GM19324 (cell line): ENCODE measurements at regions not wholly inside any gene's neighbourhood (a gene's known extent, or its start where the extent isn't known, plus 50 kb on each side); places are given as distances from the start of the nearest gene placed in this dataset.
"Not testable (repeated sequence)": the region's sequence is repeated elsewhere in the genome, so short reads cannot be mapped to it uniquely, and the experiment has no call there.

ENCODE experiments used
- ATAC-seq: cut with Tn5 transposase; IDR thresholded peaks from one replicate; pipeline ENCODE4 v1.9.1; 2021; ENCODE audit warnings: mild to moderate bottlenecking, moderate library complexity; ENCODE audit not compliant: unreplicated experiment, low FRiP score

DNA sequence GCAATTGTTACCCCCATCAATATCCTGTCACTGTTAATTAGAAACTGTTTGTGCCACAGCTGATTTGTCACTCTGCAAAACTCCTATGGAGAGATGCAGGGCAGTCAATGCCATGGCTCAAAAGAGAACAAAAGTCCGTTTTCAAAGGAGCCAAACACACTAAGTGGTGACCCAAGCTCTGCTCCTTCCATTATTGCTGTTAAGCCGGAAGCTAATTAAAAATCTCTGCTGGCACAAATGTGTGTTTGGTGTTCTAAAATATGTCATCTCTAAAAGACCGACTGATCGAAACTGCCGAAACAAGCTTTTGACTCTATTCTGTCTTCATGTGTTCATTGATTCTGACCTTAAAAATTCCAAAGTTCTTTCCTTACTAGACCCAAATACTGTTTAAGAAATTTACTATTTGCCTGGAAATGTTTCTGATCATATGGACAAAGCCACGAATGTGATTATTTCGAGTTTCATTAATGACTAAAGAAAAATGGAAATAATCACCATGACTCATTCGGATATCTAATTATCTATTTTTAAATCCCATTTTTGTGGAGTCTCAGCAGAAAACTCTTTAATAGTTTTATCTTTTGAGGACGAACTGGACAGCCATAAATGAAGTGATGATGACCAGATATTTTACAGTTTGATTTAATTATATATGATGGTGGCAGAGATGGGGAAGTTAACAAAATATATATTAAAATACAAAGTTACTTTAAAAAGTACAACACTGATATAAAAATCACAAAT is 287.6 kb downstream of the SOCS6 start:
- ATAC-seq, result no peak

DNA sequence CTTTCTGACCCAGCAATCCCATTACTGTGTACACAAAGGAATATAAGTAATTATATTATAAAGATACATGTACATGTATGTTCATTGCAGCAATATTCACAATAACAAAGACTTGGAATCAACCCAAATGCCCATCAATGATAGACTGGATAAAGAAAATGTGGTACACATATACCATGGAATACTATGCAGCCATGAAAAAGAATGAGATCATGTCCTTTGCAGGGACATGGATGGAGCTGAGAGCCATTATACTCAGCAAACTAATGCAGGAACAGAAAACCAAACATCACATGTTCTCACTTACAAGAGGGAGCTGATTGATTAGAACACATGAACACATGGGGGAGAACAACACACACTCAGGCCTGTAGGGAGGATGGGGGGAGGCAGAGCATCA is 286.1 kb downstream of the SOCS6 start:
- ATAC-seq, result not testable (repeated sequence)

GRCh38 chr18:70569647-70570046 is 280.8 kb downstream of the SOCS6 start:
- not testable (repeated sequence) for ATAC-seq

DNA sequence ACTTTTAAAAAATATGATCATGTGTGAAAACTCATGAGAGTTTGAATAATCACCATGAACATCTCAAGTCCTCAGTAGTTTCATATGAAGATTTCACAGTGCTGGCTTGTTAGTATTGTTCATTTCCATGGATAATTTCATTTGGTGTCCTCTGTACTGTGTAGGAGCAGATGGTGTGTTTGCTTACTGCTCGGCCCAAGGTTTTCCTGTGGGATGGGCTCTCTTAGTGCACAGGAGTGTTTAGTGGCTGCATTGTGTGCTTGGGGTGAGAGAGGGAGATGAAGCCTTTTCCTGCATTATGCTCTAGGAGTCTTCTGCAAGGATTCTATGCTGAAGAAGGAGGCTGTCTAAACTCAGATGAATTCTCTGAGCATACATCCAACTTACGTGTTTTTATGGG is 270.6 kb downstream of the SOCS6 start:
- ATAC-seq, result no peak

- no peak for ATAC-seq
Observed at GRCh38 chr18:70558371-70558770, 269.5 kb downstream of the SOCS6 start.

DNA sequence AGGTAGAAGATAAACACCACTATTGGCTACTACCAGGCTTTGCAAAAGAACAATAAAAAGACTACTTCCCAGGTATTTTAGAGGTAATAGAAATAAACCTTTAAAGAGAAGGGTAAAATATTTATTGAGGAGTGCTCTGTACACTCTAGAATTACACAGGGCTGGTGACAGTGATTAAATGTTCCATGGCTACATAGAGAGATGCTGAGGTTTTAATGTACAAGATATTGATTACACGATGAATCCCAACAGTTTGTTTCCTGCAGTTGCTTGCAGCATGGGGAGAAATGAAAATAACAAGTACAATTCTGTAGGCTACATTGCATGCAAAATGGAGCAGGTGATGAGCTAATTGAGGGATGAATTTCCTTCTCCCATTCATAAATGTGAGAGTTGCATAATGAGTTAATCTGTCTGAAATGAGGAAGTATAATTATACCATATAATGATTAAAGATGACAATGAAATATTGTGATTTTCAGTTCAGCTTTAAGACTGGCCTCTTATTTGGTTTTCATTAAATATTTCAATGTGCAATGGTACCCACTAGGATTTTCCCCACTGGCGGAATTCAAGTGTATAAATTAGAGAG is 266.1 kb downstream of the SOCS6 start:
- no peak for ATAC-seq

- no peak for ATAC-seq
Observed at GRCh38 chr18:70553936-70554260, 265.1 kb downstream of the SOCS6 start.

DNA sequence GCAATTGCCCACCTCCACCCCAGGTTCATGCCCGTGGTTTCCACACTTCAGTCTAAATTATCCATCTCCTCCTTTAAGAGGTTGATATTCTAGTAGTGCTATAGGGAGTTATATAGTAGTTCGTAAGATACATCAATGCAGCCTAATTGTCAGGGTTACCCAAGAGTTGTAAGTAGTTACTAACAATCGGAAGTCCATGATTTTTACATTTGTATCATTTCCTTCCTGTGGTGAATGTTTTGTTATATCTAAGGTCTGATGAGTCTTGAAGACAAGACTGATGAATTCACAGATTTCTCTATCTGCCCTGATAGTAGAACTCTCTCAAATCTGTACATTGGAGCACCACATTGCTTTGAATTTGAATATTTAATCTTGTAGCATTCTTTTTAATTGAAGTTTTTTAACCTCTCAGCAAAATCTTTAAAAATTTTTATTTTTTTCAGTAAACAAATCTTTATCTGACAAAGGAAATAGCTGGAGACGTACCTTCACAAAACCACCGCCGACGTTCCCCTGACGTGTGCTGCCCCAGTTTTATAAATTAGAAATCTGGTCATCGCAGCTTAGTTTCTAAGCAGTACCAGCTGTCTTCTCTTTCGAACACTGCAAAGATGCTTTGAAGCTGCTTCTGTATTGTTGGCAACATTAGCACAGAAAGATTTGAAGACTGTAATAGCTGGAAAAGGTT is 264.5 kb downstream of the SOCS6 start:
- no peak for ATAC-seq

DNA sequence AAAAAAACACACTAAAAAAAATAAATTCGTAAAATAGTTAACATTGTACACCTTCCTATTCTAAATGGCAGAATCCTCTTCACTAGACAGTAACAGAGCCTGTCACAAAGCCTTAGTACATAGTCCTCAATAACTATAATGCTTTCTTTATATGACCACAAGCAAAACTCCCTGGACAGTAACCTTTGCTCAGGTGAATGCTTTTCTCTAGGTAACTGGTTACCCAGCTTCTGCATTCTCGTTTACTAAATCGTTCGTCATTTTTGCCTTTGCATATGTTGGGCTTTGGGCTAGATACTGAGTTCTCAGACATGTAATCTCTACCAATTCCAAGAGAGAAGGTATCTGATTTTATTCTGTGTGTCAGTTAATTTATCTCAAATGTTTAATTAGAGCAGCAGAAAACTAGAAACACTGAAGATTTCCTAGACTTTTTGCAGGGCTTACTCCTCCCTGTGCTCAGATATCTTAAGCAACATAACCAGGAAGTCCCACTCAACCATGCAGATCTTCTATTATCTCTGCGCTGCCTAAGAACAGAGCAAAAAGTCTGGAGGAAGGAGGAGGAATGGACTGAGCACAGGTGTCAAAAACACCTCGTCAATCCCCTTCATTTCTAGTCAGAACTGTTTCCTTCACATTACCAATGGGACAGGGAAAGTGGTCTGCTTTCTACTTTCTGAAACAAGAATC is 247.7 kb downstream of the SOCS6 start:
- no peak for ATAC-seq

GRCh38 chr18:70535041-70535440 is 246.2 kb downstream of the SOCS6 start:
- ATAC-seq, result no peak

- ATAC-seq, result not testable (repeated sequence)
Observed at GRCh38 chr18:70525322-70525721, 236.5 kb downstream of the SOCS6 start.

GRCh38 chr18:70523792-70524182 is 234.9 kb downstream of the SOCS6 start:
- no peak for ATAC-seq

DNA sequence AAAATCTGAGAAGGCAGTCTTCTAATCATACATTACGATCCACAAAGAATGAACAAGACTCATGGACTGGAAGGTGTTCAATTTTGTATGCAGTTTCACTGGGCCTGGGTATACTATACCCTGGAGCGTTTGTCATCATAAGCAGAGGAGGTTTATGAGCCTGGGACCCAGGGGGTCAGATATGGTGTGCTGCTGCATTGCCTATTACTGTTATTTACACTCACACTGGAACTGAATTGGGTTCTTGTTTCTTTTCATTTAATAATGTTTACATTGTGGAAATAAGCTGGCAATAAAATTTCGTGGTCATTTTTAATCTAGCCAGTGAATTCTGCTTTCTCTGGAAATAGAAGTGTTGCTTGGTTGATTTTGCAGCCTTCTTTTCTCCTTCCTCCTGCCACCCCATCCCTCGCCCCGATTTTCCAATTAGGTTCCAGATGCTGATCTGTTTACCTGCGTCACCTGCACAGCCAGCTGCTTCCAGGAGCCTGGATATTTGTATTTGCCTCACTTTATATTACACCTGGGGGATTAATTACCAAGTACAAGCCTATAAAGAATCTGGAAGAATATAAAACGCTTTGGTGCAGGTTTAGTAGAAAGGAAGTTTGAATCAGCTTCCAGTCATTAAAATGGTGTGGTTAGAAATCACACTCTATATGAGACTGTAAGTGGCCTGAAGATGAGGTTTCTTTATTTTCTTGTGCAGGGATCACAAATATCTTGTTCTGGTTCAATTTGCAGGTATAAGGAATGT is 234.4 kb downstream of the SOCS6 start:
- ATAC-seq, result no peak

DNA sequence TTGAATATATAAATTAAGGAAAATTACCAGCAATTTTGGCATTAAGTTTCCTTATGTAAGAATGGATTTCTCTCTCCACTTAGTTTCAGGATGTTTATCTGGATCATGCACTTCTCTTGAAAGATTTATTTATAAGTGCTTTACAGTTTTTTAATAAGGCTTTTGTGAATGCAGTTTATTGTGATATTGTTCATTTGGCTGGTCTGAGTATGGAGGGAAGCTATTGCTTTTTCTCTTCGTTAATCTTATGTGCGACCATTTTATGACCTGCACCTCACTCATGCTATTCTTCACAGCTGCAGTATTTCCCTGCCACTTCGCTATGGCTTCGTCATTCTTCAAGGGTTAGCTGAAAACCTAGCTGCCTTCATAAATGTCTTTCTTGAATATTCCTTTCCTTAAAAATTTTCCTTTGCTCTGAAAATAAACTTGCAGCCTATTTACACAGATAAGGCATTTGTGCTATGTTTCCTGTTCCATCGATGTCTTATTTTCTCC is 233.4 kb downstream of the SOCS6 start:
- ATAC-seq, result no peak

DNA sequence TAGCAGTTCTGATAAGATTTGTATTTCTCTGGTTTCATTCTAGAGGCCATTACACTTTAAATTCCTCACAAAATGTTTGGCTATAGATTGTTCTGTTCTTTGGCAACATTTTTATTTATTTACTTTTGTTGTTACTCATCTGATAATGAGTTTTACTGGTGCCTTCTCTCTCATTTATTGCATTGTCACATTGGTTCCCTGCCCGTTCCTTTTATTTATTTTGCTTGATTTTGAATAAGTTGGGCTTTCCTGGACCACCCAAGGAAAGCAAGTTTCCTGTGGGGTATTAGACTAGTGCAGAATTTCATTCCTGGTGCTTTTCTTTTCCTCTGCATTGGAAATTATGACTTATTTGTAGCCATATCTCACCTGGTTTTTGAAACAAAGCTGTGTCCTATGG is 232.0 kb downstream of the SOCS6 start:
- ATAC-seq, result no peak

DNA sequence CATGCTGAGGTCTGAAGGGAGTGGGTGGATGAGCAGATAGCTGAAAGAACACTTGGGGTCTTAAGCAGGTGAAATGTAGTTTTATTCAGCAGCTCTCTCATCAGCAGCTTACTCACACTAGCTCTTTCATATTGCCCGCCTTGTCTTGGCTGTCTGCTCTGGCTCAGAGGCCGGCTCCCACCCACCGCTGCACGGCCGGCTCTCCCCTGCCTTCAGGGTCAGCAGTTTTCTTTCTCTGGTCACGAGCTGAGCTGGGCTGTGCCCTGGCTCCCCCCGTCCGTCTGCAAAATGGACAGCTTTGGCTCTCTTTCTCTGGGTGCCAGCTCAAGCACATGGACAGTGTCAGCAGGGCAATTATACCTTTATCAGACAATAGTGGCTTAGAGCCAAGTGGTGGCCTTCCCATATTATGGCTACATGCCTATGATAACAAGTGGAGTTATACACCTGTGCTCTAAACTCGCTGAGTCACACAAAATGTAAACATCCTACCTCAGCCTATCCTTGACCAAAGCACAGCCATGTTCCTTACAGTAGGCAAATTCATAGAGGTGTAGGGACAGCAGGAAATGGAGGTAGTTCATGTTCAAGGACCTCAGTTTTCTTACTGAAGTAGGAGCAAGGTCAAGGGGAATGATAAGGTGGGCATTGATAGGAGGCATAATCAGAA is 224.8 kb downstream of the SOCS6 start:
- no peak for ATAC-seq

DNA sequence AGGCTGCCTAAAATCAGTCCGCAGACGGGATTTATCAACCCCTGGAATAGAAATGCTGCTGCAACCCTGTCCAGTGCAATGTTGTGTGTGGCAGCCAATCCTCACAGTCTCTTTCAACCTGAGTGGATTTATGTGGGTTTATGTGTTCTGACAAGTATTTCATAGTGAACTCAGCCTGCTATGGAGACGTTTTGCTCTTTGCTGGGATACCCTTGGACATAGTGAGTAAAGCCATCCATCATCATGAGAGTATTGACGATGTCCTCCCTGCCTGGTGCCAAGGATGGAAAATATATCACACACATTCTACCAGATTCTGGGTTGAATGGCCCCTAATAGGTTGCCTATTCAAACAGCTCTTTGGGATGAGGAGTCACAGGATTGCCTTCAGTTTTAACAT is 219.1 kb downstream of the SOCS6 start:
- ATAC-seq, result no peak

- no peak for ATAC-seq
Observed at GRCh38 chr18:70506511-70506910, 217.7 kb downstream of the SOCS6 start.

- no peak for ATAC-seq
Observed at GRCh38 chr18:70503060-70503459, 214.2 kb downstream of the SOCS6 start.

- no peak for ATAC-seq
Observed at GRCh38 chr18:70501358-70501757, 212.5 kb downstream of the SOCS6 start.
